LNCaP clone FGC (cell line): ENCODE measurements at regions not wholly inside any gene's neighbourhood (a gene's known extent, or its start where the extent isn't known, plus 50 kb on each side); places are given as distances from the start of the nearest gene placed in this dataset.

Experiments
- DNase-seq: peaks from one replicate; pipeline ENCODE4 v3.0.0-alpha.2; 2011; ENCODE audit warnings: low read depth
- H3K4me3 ChIP-seq: 2 replicates; pipeline ENCODE4 v1.5.1; 2011; ENCODE audit warnings: mild to moderate bottlenecking, low read depth, low read length, control low read depth
- TF ChIP-seq, protein P1 (sequence below): IDR thresholded peaks from 2 replicates; pipeline ENCODE4 v1.5.1; 2012; ENCODE audit warnings: mild to moderate bottlenecking; ENCODE audit not compliant: control insufficient read depth, insufficient read depth; ENCODE audit errors: extremely low read depth

DNA sequence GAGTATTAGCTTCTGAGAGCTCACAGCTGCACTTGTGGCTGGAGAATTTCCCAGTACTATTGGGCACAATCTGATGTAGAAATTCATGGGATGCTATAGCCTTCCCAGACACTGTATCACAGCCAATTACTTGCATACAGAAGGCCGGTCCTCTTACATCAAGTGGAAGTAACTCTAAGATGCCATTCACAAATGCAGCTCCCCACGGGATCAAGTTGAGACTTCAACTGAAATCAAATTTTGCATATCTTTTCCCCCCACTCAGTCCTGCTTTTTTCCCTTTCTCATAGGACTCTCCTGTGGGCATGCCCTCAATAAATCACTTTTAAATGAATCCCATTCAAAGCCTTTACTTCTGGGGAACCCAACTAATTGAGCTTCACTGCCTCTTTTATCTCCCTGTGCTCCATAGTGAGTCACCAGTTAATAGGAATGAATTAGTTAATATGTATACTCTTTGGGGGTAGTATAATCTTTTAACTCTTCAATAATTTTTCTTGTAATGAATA lies 1970.8 kb downstream of the OLFM4 start:
- DNase-seq = no peak
- TF ChIP-seq, protein P1, sequence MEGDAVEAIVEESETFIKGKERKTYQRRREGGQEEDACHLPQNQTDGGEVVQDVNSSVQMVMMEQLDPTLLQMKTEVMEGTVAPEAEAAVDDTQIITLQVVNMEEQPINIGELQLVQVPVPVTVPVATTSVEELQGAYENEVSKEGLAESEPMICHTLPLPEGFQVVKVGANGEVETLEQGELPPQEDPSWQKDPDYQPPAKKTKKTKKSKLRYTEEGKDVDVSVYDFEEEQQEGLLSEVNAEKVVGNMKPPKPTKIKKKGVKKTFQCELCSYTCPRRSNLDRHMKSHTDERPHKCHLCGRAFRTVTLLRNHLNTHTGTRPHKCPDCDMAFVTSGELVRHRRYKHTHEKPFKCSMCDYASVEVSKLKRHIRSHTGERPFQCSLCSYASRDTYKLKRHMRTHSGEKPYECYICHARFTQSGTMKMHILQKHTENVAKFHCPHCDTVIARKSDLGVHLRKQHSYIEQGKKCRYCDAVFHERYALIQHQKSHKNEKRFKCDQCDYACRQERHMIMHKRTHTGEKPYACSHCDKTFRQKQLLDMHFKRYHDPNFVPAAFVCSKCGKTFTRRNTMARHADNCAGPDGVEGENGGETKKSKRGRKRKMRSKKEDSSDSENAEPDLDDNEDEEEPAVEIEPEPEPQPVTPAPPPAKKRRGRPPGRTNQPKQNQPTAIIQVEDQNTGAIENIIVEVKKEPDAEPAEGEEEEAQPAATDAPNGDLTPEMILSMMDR = no peak
- H3K4me3 ChIP-seq = no peak overlapping the region

DNA sequence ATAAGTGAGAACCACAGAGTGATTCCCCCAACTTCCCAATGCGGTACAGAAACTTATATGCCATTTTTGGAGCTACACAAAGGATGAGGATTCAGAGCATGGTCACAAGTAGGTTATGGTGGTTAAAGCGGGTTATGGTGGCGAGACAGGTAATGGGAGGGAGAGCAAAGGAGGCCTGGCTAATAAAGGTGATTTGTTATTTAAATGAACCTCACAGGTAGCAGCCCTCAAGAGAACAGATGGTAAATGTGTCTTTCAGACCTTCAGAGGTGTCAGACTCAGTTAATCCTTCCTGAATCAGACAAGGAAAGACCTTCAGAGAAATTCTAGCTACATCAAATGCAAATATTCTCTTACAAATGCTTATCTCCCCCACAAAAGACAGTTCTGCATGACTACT lies 1971.4 kb downstream of the OLFM4 start:
- TF ChIP-seq, protein P1 = no peak
- no peak for DNase-seq
- H3K4me3 ChIP-seq = no peak overlapping the region

DNA sequence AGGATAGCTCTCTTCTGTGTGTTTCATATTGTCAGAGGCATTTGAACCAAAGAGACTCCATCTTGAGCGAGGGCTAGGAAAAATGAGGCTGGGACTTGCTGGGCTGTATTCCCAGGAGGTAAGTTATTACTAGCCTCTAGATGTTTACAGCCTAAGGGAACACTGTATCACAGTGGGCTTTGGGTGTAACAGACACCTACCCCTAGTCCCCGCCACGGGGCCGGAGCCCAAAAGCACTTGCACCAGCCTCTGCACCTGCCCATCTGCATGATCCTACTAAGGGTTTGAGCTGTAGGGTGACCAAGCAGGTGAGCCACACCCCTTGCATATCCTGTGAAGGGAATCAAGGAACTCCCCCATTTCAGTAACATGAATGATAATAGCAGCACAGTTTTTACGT lies 1972.2 kb downstream of the OLFM4 start:
- TF ChIP-seq, protein P1 = no peak
- no peak overlapping the region for H3K4me3 ChIP-seq
- no peak for DNase-seq

DNA sequence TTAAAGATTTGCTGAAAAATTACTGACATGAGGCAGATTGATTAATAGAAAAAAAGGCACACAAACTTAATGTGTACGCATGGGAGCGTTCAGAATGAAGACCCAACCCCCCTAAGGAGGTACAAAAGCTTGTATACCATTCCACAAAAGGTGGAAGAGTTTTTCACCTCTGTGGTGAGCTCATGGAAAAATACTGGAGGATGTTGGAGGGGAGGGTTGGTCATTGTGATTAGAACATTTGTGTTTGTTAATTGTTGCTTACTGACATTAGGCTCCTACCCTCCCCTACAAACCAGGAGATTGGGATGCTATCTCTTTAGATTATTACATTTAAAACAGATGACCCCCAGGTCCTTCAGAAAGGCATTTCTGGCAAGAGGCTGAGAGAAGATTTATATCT lies 1973.3 kb downstream of the OLFM4 start:
- TF ChIP-seq, protein P1 = no peak
- DNase-seq = no peak
- no peak overlapping the region for H3K4me3 ChIP-seq

DNA sequence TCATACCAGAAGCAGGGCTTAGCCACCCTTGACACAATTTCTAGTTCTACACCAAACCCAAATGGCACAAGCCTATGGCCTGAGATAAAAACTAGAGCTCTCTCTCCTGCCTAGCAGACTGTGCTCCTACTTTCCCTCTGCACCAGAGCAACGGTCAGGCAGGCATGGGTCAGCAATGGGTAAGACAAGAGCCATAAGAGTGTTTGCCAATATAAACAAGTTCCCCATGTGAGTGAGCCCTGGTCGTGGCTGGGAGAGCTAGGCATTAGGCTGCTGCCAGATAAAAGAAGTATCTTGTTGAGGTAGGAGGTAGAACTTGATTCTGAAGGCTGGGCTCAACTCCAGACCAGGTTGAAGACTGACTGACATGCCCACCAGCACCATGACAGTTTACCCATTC lies 1979.1 kb downstream of the OLFM4 start:
- TF ChIP-seq, protein P1 = no peak
- DNase-seq = no peak

DNA sequence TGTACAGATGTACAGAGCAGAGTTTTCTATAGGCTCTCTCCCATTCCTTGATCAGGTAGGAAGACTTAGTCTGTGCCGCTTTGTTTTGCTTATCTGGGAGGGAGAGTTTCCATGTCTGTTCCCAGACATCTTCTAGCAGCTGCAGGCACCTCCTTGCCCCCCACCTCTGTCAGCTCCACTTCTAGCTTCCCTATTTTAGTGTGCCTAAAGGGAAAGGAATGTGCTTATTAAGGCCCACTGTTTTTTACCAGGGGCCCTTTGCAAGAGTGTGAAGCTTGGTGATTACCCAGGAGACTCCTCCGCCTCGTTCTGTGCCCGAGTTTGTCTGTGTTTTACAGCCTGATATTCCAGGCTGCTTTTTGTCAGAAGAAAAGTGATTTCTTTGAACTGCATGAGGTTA lies 1984.4 kb downstream of the OLFM4 start:
- TF ChIP-seq, protein P1 = no peak
- no peak overlapping the region for H3K4me3 ChIP-seq
- DNase-seq = no peak

More for the DNA sequence above, 1979.1 kb downstream of the OLFM4 start:
- H3K4me3 ChIP-seq = no peak overlapping the region

DNA sequence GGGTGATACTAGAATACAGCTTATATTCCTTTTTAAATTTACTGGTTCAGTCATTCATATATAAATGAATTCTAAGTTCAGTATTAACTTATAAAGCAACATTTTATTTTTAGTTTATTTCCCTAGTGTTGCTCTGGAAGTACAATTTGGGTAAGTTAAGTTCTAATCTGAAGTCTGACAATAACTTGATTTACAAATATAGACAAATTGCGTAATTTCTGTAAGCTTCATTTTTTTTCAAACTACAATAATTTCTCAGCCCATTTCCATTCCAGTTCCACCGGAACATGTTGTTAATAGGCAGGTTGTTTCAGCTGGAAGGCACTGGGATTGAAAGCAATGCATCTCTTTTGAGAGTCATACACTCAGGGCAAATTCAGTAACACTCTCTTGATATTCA lies 2000.7 kb downstream of the OLFM4 start:
- TF ChIP-seq, protein P1 = no peak
- DNase-seq = no peak
- H3K4me3 ChIP-seq = no peak overlapping the region
